GM19239 (cell line): ENCODE measurements at regions not wholly inside any gene's neighbourhood (a gene's known extent, or its start where the extent isn't known, plus 50 kb on each side); places are given as distances from the start of the nearest gene placed in this dataset.
A peak's percentile ranks its signal among the peaks of the same experiment; 100 is the strongest.

ENCODE experiments used
- DNase-seq: peaks from one replicate; pipeline ENCODE4 v3.0.0; 2011; ENCODE audit warnings: low spot score; ENCODE audit not compliant: insufficient read length
- FAIRE-seq: peaks from 2 replicates; lab custom pipeline; 2011; peaks lifted over from hg19 to GRCh38; lab: Jason Lieb, UNC

- no peak for FAIRE-seq
- no peak for DNase-seq
These were observed 310.7 kb upstream of the ASIC2 start for GRCh38 chr17:33603789-33604188.

DNA sequence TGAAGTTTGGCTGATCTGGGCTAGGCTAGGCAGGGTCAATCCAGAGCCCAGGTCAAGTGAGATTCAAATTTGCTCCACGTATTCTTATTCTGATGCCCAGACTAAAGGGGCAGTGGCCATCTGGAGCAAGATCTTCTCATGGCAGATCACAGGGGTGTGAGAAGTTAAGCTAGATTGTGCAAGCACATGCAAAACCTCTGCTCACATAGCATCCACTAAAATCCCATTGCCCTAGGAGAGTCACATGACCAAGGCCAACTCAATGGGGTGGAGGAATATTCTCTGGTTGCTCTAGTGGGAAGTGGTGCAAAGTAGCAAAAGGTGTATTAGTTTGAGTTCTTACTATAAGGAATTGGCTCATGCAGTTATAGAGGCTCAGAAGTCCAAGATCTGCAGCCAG lies 318.4 kb upstream of the ASIC2 start:
- no peak for DNase-seq
- no peak for FAIRE-seq

GRCh38 chr17:33615861-33616260 lies 322.8 kb upstream of the ASIC2 start:
- FAIRE-seq, result no peak

GRCh38 chr17:33623841-33624240 lies 330.7 kb upstream of the ASIC2 start:
- FAIRE-seq (no peak), DNase-seq (no peak)

More at GRCh38 chr17:33615861-33616260, 322.8 kb upstream of the ASIC2 start:
- no peak for DNase-seq

DNA sequence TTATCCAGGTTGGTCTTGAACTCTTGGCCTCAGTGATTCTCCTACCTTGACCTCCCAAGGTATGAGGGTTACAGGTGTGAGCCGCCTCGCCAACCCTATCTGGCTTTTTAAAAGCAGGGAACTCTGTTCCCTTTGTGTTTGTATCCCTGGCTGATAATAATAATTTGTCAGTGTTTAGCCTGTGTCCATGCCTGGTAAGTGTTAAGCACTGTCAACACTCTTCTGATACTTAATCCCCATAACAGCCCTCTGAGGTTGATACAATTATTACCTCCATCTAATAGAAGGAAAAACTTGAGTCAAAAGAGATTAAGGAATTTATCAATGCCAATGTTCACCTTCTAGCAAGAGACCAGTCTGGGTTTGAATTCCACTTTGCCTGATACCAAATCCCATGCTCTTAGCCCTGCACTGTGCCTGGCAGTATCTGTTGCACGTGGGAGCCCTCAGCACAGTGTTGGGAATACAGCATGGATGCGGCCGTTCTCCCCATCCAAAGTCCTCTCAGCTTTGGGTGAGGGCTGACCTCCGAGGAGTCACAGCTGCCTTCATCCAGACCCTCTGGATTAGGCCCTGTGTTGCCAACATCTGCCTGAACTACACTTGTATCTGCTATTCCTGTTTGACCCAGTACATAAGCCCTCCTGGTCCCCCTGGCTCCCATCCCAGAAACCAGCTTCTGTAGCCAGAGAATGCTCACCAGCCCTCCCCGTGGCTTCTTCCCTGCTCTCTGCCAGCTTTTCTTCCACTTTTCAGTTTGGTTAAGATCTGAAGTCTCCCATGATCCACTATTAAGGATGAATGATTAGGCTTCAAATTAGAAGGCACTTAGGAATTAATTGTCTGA lies 335.6 kb upstream of the ASIC2 start:
- FAIRE-seq, result no peak
- DNase-seq, result no peak

GRCh38 chr17:33633446-33633845 lies 340.4 kb upstream of the ASIC2 start:
- FAIRE-seq (no peak), DNase-seq (no peak)

DNA sequence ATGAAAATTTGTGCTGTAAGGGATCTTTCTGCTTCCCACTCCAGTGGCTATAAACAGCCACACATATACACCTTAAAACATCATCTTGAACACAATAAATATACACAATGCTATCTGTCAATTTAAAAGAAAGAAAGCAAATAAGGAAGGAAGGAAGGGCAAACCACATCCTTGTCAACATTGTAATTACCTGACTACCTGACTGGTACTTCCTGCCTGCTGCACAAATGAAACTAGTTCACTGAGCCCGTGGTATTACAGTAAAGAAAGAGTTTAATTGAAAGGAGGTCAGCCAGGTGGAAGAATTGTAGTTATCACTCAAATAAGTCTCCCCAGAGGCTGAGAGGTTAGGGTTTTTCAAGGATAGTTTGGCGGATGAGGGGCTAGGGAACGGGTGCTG lies 344.4 kb upstream of the ASIC2 start:
- FAIRE-seq, result no peak
- DNase-seq, result no peak

GRCh38 chr17:33639103-33639880 lies 346.2 kb upstream of the ASIC2 start:
- no peak for DNase-seq

DNA sequence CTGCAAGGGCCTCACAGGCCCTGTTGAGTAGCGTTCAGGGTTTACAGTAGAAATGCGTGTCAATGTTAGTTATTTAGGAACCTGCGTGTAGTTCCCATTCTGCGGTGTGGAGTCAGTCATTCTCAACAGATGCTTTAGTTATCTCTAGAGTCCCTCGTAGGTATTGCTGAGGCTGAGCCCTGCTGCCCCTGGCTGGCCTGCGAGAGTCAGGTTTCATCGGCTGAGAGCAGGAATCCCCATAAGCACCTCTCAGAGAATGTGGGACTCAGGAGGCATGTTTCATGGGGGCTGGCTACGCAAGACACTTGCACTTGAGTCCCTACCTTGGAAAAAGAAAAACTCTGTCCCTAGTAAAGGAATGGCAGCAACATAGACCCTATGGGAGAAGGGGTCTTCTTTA lies 347.5 kb upstream of the ASIC2 start:
- no peak for FAIRE-seq
- no peak for DNase-seq

More at GRCh38 chr17:33639103-33639880, 346.2 kb upstream of the ASIC2 start:
- FAIRE-seq, result no peak

GRCh38 chr17:33642002-33642401 lies 348.9 kb upstream of the ASIC2 start:
- DNase-seq (peak; percentile 7), FAIRE-seq (no peak)

DNA sequence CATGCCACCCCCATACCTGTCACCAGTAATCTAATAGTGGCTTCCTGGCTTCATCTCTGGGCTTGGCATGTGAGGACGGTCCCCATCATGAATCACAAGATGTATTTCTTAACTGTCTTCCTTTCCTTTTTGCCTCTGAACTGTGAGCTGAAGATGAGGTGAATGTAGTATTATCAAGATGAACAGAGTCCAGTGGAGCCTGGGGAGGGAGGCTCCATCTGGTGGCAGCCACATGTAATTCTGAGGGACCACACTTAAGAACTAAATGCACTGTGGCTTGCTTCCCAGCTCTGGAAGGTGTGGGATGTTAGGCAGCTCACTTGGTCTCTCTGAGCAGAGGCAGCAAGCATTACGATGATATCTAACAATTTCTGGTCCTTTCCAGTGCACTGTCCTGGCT lies 354.9 kb upstream of the ASIC2 start:
- FAIRE-seq, result no peak
- DNase-seq, result no peak

DNA sequence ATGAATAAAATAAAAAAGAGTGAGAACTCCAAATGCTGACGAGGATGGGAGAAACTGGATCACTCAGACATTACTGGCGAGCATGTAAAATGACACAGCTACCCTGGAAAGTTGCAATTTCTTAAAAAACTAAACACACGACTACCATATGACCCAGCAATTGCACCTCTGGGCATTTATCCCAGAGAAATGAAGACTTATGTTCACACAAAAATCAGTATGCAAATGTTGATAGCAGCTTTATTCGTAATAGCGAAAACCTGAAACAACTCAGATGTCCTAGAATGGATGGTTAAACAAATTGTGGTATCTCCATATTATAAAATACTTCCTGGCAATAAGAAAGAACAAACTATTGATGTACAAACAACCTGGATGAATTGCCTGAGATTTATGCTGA lies 357.2 kb upstream of the ASIC2 start:
- no peak for DNase-seq
- FAIRE-seq, result no peak

GRCh38 chr17:33651686-33652085 lies 358.6 kb upstream of the ASIC2 start:
- no peak for FAIRE-seq
- no peak for DNase-seq

GRCh38 chr17:33652731-33653398 lies 359.8 kb upstream of the ASIC2 start:
- no peak for FAIRE-seq
- DNase-seq, result no peak

DNA sequence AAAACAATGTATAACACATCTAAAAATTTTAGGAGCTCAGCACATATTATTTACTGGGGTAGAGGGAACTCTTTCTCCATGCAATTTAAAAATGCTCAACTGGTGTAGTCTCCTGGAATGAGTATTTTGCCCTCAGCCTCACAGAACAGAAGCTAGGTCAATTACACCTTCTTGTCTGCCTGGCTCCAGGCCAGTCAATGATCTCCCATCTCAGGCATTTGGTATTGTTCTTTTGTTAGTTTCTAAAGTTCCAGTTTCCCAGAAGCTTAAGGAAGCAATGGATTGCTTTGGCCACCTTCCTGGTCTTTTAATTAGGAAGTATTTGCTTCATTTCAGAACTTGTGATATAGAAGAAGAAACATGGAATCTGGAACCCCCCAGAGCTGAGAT lies 360.3 kb upstream of the ASIC2 start:
- FAIRE-seq, result no peak

GRCh38 chr17:33657181-33657580 lies 364.1 kb upstream of the ASIC2 start:
- FAIRE-seq, result no peak

More for the DNA sequence above, 360.3 kb upstream of the ASIC2 start:
- DNase-seq, result no peak

DNA sequence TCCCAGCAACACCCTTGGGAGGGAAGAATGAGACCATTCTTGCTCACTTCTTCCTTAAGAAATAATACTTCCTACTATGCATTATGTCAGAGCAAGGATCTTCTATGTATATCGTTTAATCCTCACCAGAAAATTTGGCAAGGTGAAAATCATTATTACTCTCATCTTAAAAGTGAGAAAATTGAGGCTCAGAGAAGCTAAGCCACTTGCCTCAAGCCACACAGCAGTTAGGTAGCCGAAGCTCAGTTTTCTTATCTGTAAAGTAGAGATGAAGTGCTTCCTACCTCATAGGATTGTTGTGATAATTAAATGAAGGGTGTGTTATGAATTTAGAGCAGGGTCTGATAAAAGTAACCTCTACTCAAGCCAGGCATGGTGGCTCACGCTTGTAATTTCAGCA lies 368.9 kb upstream of the ASIC2 start:
- FAIRE-seq (no peak), DNase-seq (no peak)

More at GRCh38 chr17:33657181-33657580, 364.1 kb upstream of the ASIC2 start:
- no peak for DNase-seq

GRCh38 chr17:33664116-33664840 lies 371.2 kb upstream of the ASIC2 start:
- FAIRE-seq, result no peak
- DNase-seq, result no peak

- peak; percentile 23 for FAIRE-seq
- no peak for DNase-seq
These were observed 374.0 kb upstream of the ASIC2 start for GRCh38 chr17:33667052-33667509.

GRCh38 chr17:33667671-33668070 lies 374.6 kb upstream of the ASIC2 start:
- DNase-seq (no peak), FAIRE-seq (no peak)
